HG03060 (cell line): ENCODE measurements at regions not wholly inside any gene's neighbourhood (a gene's known extent, or its start where the extent isn't known, plus 50 kb on each side); places are given as distances from the start of the nearest gene placed in this dataset.

Experiments used
- ATAC-seq: cut with Tn5 transposase; IDR thresholded peaks from one replicate; pipeline ENCODE4 v1.9.1; 2021; ENCODE audit warnings: low read depth, moderate number of reproducible peaks; ENCODE audit not compliant: unreplicated experiment

DNA sequence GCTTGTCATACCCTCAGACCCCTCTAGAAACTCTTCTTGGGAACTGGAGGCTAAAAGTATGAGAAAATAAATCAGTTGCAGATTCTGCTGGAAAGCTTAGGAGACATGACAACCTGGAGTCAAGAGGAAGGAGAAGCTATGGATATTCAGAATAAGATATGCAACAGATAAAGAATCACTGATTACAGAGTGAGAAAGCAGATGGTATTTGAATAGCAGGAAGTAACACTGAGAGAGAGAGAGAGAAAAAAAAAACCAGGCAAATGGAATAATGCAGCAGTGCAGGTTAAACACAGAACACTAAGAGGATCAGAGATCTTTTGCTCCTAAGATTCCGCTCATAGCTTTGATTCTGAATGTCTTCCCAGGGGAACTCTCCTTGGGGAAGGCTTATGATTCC is 1284.1 kb upstream of the NXPH2 start:
- ATAC-seq = no peak

DNA sequence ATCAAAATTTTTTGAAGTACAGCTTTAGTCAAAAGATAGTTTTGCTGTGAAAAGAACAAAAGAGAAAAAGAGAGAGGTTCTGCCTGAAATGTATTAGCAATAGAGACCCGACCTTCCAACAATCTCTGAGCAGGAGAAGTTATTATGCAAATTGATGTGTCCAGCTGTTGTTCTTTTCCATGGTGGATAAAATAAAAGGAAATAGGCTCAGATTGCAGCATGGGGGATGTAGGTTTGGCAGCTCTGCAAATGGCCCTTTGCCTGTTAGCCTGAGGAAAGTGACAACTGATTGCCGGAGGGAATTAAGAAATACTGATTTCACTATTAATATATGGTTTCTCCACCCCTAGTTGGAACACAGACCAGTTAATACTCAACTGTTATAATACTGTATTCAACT is 1283.2 kb upstream of the NXPH2 start:
- ATAC-seq = no peak

DNA sequence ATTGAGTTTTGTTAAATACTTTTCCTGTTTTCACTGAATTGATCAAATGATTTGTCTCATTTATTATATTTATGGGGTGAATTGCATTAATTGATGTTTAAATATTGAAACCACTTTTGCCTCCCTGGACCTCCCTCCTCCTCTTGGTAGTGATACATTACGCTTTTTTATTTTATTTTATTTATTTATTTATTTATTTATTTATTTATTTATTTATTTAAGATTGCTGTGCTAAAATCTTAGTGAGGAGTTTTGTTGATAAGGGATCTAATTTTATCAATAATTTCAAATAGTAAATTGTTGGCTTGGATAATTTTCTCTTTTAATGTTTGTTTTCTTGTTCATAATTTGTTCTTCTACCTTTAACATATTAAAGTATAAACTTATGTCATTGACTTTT is 1281.0 kb upstream of the NXPH2 start:
- ATAC-seq = no peak

DNA sequence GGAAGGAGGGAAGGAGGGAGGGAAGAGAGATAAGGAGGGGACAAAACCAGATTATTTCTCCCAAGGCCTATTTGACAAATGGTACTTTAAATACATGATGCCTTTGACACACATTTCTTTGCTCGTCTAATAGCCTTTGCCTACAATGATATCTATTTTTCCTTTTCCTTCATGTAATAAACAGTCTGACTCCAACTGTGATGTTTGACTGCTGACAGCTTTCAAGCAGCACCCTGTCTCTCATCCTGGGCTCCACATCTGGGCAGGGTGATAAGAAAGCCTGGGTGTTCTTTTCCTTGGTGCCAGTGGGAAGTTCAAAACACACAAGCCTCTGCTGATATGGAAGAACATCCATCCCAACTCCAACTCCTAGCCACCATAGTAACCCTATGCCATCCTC is 1277.7 kb upstream of the NXPH2 start:
- no peak for ATAC-seq

DNA sequence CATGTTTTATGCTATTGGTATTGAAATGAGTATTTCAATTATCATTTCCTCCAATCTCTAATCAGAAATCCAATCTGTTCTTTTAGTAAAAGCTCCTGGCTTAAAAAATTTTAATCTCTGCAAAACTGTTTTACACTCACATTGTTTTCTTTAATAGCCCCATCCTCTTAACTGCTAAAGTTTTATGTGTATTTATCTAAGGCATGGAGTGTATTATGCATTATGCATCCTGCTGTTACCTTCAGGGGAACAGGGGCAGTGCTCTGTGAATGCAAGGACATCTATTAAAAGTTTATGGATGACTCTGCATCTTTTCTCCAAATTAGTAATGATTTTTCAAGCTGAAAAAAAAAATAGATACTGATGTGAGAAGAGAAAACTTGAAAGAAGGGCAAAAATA is 1261.6 kb upstream of the NXPH2 start:
- ATAC-seq = no peak

DNA sequence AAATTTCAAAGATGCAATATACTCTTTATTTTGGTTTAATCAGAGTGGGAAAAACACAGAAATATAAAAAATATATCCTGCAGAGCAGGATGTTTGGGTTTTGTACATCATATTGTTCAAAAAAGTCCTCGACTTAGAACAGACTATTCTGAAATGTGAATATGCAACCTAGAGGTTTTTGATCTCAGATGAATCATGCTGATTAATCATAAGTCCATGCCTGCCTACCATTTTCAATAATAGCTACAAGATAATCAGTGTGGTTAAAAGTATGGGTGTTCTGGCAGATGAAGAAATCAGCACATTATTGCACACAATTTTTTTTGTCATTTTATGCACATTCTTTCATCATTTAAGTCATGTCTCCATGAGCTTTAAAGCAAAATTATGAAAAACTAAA is 1261.0 kb upstream of the NXPH2 start:
- ATAC-seq = no peak

DNA sequence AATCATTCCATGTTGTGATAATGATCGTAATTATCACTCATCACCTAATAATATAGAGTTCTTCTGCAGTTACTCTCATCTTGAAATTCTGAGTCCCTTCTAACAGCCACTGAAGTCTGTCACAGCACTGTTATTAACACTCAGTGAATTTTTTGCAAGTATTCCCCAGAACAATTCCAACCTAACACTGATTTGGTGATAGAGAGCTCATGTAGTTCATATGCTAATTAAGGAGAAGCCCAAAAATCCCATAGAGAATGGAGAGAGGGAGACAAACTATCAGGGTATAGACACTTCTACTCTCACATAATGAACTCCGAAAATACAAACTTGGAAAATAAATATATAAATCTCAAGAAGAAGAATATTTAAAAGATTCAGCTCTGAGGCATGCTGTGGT is 1253.4 kb upstream of the NXPH2 start:
- no peak for ATAC-seq

DNA sequence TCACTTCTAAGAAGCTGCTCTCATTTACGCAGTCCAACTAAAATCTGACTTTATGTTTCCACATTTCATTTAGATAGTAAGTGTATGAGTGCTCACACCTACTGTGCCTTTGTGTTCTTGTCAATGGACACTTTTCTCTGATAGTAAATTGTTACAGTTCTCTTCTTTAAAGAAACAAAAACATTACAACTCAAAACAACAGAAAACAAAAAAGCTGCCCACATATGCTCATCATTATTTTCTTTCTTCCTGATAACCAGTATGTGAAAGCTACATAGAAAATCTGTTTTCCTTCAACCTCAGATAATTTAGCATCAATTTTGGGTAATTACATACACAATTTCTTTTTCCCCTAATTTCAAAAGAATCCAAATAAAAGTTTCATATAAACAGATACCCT is 1247.8 kb upstream of the NXPH2 start:
- ATAC-seq = no peak

DNA sequence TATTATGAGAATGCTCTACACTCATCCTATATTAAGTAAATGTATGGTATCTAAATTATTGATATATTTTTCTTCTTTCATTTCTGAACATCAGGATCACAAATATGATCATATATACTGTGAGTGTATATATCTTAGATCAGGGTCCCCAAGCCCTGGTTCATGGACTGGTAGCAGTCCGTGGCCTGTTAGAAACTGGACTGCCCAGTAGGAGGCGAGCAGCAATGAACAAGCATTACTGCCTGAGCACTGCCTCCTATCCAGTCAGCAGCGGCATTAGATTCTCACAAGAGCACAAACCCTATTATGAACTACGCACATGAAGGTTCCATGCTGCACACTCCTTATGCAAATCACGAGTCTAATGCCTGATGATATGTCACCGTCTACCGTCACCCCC is 1247.1 kb upstream of the NXPH2 start:
- ATAC-seq = no peak

DNA sequence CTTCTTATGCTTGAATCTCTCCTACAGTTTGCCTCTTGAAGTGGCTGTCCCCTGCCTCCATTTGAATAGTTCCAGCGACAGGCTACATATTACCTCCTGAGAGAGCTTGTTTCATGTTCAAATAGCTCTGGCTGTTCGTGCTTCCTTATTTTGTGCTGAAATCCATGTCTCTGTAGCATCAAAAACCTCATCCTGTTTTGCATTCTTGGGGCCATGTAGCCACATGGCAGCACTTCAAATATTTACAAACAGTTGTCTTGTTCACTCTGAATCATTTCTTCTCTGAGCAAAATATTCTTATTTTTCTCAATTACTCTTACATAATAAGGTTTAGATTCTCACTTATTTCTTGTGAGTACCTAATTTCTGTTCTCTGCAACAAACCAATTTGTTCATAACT is 1243.1 kb upstream of the NXPH2 start:
- no peak for ATAC-seq

DNA sequence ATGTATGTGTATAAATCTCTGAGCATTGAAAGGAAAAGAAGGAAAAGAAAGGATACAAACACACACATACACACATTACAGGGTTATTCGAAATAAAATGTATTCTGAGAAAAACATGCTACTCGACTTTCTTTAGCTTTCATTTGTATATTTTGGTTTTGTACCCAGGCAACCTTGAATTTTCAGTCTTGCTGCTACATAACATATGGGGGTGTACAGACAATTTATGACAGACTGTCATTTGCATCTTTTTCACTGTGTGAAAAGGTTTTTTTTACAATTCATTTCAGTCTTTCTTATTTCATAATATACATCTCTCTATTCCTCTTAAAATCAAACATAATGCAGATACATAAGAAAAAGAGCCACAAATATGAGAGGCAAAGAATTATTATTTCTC is 1238.4 kb upstream of the NXPH2 start:
- ATAC-seq = no peak

DNA sequence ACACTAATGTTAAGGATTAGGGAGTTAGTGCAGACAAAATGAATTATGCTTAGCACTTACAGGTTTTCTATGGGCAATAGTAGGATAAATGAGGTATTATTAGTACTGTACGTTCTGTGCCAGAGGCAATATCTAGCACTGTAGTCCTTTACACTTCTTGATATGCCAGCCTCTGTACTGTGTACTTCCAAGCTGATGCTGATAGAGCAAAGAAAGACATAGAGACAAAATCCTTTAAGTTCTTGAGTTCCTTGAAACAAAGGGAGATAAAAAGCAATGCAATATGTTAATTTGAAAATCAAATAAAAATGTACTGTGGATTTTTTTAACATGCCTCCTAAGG is 1234.0 kb upstream of the NXPH2 start:
- ATAC-seq = no peak

DNA sequence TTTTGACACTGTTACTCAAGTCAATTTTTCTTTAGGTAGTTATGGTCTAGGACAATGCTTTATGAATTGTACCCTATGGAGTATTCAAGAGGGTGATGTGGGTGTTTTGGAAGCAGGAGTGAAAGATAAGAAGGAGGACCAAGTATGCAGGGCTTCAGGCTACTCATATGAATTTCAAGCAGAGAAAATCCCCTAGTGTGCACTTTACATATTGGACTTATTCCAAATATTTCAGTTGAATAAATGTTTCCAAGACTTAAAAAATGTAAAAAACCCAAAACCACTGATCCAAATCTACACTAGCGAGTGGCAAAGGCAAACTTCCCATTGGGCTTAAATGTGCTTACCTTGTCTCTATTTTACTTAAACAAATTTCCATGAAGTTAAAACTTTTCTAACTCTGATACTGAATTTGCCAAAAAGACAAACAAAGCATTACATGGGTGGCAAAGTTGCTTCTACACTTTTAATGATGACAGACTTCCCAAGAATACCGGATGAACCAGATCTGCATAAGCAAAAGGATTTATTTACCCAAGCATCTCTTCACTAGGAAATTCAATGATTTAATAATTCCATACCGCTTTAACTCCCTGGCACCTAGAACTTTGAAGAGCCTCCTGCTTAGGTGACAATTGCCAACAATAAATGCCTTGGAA is 1233.5 kb upstream of the NXPH2 start:
- no peak for ATAC-seq

DNA sequence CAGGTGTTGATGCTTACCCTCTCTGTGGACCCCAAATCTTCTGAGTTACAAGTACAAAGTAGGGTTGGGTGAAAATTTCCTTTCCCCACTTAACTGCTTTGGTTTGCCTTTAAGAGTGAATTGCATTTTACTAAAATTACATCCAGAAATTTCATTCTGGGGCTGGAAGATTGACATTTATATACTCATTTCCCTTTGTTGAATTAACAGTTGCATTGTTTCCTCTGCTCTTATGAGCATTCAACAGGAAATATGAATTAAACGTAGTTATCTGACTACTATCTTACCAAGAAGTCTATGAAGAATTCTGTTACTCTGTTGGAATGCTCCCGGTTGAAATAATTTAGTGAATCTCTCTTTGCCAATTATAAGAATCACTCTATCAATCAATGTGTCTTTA is 1231.1 kb upstream of the NXPH2 start:
- ATAC-seq = no peak

DNA sequence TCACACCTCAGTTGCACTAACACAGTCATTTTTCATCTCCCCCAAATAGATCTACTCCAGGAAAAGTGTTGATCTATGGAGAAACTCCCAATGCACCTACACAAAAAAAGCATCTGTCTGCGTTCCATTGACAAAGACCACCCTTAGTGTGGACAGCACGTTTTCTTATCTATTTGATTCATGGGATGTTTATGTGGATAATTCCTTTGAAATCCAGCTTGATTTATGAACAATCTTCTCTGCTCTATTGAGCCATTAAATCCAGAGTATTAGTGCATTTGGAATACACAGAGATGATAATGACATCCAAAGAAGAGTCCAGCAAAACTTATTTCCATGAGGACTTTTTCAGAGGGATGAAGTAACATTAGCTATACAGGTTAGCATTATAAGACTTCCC is 1221.9 kb upstream of the NXPH2 start:
- ATAC-seq = no peak

DNA sequence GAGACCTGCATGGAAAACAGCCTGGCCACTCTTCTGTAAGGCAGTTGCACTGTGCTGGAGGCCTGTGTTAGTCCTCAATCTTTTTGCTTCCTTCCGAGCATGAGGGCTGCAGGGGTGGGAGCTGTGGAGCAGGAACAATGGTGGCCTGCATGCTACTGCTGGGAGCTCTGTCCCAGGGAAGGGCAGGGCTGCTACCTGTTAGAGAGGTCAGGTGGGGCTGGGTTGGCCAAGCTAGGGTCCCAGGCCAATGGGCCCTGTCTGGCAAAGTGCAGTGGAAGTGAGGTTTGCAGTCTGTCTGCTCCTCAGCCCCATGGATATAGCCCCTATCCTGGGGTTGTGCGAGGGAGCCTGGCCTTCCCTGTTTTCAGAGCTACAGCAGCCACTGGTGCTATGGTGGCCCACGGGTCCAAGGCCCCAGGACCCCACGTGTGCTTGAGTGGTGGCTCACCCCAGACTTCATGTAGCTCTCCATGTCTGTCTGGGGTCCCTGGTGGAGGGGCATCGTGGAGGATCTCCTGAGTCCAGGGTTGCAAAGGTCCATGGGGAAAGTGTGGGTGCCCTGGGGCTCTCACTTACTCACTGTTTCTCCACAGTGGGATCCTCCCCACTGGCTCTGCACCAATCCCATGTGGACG is 1212.6 kb upstream of the NXPH2 start:
- no peak for ATAC-seq

DNA sequence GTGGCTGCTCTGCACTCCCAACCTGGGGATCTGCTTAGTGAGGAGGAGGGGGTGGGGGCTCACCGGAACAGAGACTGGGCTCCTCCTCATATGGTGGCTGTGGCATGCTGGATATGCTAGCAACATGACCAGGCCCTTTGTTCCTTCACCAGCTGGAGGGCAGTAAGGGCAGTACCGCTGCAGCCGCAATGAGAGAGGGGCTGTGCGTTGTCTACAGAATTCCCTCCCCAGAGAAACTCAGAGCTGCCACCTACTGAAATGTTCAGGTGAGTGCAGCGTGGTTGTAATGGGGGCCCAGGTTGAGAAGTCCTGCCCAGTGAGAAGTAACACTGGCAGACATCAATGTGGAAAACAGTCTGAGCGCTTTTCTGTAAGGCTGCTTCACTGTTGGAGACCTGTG is 1211.9 kb upstream of the NXPH2 start:
- no peak for ATAC-seq

DNA sequence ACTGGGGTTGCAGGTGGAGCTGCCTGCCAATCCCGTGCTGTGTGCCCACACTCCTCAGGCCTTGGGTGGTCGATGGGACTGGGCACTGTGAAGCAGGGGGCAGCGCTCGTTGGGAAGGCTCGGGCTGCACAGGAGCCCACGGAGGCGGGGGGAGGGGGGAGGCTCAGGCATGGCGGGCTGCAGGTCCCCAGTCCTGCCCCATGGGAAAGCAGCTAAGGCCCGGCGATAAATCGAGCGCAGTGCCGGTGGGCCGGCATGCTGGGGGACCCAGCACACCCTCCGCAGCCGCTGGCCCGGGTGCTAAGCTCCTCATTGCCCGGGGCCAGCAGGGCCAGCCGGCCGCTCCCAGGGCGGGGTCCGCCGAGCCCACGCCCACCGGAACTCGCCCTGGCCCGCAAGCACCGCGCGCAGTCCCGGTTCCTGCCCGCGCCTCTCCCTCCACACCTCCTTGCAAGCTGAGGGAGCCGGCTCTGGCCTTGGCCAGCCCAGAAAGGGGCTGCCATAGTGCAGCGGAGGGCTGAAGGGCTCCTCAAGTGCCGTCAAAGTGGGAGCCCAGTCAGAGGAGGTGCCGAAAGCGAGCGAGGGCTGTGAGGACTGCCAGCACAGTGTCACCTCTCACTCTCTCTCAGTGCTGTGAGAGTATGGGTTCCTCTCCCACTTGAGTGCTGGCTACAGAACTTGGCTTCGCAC is 1210.6 kb upstream of the NXPH2 start:
- no peak for ATAC-seq

DNA sequence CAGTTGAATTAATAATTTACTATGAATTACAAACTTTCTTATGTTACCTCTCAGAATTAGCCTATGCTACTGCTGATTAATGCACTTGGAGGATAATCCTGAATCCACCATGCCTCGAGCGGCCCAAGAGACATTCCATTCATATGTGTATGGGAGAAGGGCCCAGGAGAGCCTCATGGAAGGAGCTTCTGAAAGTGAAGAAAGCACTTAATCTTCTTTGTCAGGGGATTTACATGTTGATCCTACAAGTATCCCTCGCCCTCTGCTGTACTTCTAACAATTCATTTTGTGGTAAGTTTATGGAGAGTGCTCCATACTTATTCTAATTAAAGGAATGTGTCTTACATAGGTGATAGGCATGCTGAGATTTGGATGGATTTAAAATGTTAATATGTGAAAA is 1189.1 kb upstream of the NXPH2 start:
- no peak for ATAC-seq

DNA sequence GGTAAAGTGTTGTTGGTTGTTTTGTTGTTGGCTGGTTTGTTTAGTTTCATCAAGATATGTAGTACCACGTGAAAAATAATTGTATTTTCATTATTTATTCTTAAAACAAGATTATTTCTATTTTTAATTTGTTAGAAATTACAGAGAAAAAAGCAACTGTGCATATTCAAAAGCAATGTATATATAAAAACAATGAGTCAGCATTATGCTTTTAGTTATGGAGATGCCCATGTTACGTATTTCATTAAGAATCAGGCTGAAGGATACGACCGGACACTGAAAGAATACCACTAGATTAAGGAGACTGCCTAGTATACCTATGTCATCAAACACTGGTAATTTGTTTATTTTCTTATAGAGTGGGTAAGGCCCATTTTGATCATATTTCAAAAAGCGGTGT is 1188.4 kb upstream of the NXPH2 start:
- ATAC-seq = no peak

DNA sequence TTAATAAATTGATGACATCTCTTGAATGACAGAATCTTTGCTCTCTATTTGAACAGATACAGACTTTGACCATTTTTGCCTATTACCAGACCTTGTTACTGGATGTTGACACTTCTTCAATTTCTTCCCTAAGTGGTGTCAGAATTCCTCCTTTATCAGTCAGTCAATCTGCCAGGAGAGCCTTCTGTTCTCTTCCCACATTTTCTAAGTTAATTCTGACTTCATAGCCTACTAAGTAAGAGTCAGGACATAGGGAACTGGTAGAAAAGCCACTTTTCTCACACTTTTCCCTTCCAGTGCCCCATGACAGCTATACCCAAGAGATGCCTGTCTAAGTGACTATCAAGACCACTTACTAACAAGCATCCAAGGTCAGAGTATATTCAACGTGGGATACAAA is 1187.5 kb upstream of the NXPH2 start:
- ATAC-seq = no peak

DNA sequence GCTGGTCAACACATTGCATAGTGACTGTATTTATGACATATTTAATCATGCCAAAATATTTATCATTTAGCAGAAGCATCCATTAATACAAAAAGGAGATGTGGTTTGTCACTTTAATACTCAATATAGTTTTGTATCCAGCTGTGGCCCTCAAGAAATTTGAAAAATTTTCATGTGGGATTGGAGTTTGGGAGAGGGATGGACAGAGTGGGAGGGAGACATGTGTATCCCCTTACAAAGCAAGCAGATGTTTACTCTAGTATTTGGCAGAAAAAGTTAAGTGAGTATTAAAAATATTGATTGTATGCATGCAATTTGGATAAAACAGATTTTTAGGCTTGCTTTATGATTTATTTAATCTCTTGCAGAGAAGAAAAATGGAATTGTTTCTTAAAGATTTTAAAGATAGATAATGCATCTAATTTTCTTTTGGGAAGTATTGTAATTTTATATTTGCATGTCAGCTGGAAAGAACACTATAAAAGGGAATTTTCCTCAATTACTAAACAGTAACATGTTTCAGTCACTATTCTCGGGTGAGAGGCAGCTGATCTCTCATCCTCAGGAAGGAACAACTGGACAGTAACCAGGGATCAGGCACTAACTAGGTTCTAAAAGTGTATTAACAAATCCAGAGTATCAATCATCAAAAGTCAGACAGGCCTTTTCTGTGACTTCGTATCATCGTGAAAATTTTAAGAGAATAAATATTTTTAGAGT is 1184.7 kb upstream of the NXPH2 start:
- no peak for ATAC-seq
